CD4-positive, alpha-beta T cell treated with Interleukin-4 for 1 hour (primary cell): ENCODE measurements at regions not wholly inside any gene's neighbourhood (a gene's known extent, or its start where the extent isn't known, plus 50 kb on each side); places are given as distances from the start of the nearest gene placed in this dataset.

Experiments used
- DNase-seq, 2 donors: peaks; one replicate each; pipeline ENCODE4 v3.0.0-alpha.2; 2020 to 2022

GRCh38 chr4:138300616-138301015 is 58.5 kb upstream of the SLC7A11 start:
- no peak for DNase-seq

DNA sequence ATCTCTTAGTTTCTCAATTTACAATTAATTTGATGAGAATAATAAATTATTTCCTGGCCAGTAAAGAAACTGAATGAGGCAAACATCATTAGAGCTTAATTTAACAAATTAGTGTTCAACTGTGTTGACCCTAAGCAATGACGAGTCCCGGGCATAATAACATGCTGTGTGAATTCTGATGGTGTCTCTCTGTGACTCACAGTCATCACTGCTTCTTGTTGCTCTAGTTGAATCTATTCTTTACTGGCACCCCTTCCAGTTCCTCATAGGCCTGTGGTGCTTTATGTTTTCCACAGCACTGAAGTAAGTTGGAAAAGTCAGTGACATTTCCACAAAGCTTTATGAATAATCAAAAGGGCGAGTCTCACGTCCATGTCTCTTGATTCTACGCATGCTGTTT is 57.7 kb upstream of the SLC7A11 start:
- DNase-seq, result no peak

- DNase-seq, result no peak
Measured at GRCh38 chr4:138298866-138299265, 56.7 kb upstream of the SLC7A11 start.

- no peak for DNase-seq
Measured at GRCh38 chr4:138298431-138298830, 56.3 kb upstream of the SLC7A11 start.

DNA sequence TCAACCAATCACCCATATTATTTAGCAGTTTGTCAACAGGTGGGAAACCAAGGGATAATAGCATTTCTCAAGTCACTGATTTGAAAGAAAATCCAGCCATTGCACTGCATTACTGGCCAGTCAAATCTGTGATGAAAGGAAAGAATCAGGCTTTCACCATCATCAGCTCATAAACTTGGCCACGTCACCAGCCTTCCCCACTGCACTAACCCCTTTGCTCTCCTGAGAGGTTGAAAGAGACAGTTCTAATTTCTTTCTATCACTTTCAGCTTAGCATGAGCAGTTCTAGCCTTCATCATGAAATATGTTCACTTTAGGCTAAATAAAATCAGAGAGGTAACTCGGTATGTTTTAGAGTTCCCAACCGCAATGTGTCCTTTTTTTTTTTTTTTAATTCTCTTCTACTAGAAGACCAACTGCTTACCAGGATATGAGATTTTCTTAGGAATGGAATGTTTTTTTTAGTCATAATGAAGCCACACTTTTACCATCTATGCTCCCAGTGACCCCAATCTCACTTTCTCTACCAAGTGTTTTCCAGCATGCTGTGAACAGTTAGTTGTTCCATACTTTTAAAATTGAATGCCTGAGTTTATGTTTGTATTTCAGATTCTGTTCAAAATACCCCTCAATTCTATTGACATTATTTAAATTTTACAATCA is 55.7 kb upstream of the SLC7A11 start:
- no peak for DNase-seq

- DNase-seq, result no peak
Measured at GRCh38 chr4:138292321-138292720, 50.2 kb upstream of the SLC7A11 start.
